IPS-20b (cell line): ENCODE measurements at regions not wholly inside any gene's neighbourhood (a gene's known extent, or its start where the extent isn't known, plus 50 kb on each side); places are given as distances from the start of the nearest gene placed in this dataset.
"Not testable (repeated sequence)": the region's sequence is repeated elsewhere in the genome, so short reads cannot be mapped to it uniquely, and the experiment has no call there.

Experiments used
- H3K27ac ChIP-seq: one replicate; pipeline ENCODE4 v1.5.1; 2013; ENCODE audit warnings: low read length
- H3K27me3 ChIP-seq: 2 replicates; pipeline ENCODE4 v1.6.1; 2013; ENCODE audit warnings: mild to moderate bottlenecking, low read length, inconsistent platforms; ENCODE audit not compliant: insufficient read depth
- H3K36me3 ChIP-seq: 2 replicates; pipeline ENCODE4 v1.6.1; 2013; ENCODE audit warnings: low read depth, mild to moderate bottlenecking, inconsistent platforms, low read length, moderate library complexity; ENCODE audit not compliant: insufficient read depth
- H3K4me1 ChIP-seq: 2 replicates; pipeline ENCODE4 v1.6.1; 2013; ENCODE audit warnings: mild to moderate bottlenecking, control low read depth, inconsistent platforms, low read length, moderate library complexity; ENCODE audit not compliant: insufficient read depth
- H3K4me3 ChIP-seq: 2 replicates; pipeline ENCODE4 v1.5.1; 2013; ENCODE audit warnings: mild to moderate bottlenecking, low read length, inconsistent platforms
- H3K9ac ChIP-seq: 2 replicates; pipeline ENCODE4 v1.6.1; 2013; ENCODE audit warnings: low read depth, mild to moderate bottlenecking, inconsistent platforms, low read length, moderate library complexity
- H3K9me3 ChIP-seq: 2 replicates; pipeline ENCODE4 v1.6.1; 2013; ENCODE audit warnings: mild to moderate bottlenecking, low read depth, low read length, inconsistent platforms; ENCODE audit not compliant: insufficient read depth

DNA sequence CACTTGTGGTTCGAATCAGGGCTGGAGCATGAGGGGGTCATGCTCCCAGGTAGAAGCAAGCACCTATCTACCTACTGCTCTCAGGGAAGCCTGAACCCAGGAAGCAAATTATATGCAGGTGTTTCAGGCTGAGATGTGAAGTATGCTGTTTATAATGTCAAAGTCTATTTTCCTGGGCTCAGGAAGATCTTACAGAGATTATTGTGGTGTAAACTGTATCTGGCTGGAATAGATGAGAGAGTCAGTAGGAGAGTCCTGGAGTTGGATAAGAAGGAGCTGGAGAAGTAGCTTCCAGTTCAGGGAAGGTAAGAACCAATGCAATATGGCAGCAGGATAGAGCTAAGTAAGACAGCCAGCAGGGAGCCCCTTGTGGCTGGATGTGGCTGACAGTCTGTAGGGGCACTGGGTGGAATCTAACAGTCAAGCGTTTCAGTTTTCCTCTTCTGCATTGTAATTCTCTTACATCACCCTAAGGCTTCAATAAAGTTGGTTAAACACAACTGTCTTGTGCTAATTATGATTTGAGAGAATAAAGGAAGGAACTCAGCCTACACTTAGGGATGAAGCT is 105.9 kb upstream of the EEPD1 start:
- Histone ChIP-seq H3K9ac (no peak overlapping the region), H3K27me3 (no peaks in the 10 kb centered on the region), H3K9me3 (no peaks in the 10 kb centered on the region), H3K4me1 (peaks cover 17% of the 10 kb centered on the region), H3K4me3 (no peak overlapping the region), H3K36me3 (no peaks in the 10 kb centered on the region), H3K27ac (no peak overlapping the region)

DNA sequence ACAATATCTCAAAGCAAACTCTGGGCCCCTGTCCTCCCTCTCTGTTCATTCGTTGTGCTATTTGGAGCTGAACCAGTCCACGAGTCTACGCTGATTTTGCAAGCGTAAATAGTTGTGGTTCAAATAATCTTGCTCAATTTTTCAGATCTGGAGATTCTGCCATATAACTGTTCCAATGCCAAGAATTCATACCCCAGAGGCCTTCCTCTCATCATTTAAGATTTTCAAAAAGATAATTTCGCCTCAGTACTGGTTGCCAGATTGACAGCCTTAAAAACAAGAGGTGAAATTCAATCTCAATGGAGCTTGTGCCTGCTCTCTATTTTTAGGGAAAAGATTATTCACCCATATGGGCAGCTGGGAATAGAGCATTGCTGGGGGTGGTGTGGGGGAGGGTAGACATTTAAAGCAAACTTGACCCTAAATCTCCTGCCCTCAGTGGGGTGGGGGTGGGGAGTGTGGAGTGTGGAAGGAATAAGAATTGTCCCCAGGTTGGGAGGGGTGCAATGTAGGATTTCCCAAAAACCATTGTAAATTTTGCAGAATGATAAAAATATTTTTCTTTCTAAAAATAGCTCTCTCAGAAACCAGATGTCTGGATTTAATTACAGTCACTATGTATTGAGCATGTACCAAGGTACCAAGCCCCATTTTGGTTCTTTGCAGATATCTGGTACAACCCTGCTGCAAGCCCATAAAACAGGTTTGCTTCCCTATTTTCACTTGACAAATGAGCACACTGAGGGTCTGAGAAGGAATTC is 104.7 kb upstream of the EEPD1 start:
- H3K9ac ChIP-seq = no peak overlapping the region
- no peaks in the 10 kb centered on the region for H3K36me3 ChIP-seq
- peaks cover 17% of the 10 kb centered on the region for H3K4me1 ChIP-seq
- no peaks in the 10 kb centered on the region for H3K27me3 ChIP-seq
- no peak overlapping the region for H3K4me3 ChIP-seq
- H3K27ac ChIP-seq = no peak overlapping the region
- no peaks in the 10 kb centered on the region for H3K9me3 ChIP-seq

DNA sequence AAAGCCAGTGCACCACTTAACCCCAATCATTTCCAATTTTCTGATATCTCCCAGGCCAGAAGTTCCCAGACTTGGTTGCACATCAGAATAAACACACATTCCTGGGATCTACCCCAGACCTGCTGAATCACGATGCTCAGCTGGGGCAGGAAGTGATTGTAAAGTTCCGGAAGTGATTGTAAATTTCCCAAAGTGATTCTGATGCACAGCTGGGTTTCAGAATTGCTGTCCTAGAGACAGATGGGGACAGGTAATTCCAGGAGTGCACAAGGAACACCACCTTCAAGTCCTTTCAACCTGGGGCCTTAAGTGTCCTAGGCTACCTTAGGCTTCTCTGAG is 104.2 kb upstream of the EEPD1 start:
- Histone ChIP-seq H3K36me3 (no peaks in the 10 kb centered on the region), H3K9ac (no peak overlapping the region), H3K9me3 (no peaks in the 10 kb centered on the region), H3K27me3 (no peaks in the 10 kb centered on the region), H3K4me1 (peaks cover 17% of the 10 kb centered on the region), H3K27ac (no peak overlapping the region), H3K4me3 (no peak overlapping the region)

DNA sequence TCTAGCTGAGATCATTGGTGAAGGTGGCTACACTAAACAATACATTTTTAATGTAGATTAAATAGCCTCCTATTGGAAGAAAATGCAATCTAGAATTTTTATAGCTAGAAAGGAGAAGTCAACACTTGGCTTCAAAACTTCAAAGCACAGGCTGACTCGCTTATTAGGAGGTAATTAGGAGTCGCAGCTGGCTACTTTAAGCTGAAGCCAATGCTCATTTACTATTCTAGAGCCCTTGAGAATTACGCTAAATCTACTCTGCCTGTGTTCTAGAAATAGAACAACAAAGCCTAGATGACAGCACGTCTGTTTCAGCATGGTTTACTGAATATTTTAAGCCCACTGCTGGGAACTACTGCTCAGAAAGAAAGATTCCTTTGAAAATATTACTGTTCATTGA is 101.6 kb upstream of the EEPD1 start:
- Histone ChIP-seq H3K4me1 (peaks cover 17% of the 10 kb centered on the region), H3K9ac (no peak overlapping the region), H3K36me3 (no peaks in the 10 kb centered on the region)

DNA sequence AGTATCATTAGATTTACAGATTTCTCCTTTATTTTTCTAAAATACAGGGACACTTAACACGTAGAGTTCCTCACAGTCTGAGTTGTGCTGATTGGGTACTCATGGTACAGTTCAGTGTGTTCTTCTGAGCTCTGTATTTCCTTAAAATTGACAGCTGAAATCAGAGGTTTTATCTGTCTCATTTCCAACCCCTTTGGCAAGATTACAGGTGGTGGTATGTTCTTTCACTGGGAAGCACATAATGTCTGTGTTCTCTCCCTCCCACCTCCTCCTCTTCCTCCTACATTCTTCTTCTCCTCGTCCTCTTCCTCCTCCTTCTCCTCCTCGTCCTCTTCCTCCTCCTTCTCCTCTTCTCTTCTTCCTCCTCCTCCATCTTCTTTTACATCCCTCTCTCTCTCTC is 99.5 kb upstream of the EEPD1 start:
- H3K4me1 ChIP-seq = peaks cover 12% of the 10 kb centered on the region; the same call in 1 of the 2 replicates
- no peak overlapping the region for H3K9ac ChIP-seq
- H3K4me3 ChIP-seq = no peak overlapping the region
- no peak overlapping the region for H3K27ac ChIP-seq
- H3K36me3 ChIP-seq = no peaks in the 10 kb centered on the region
- H3K27me3 ChIP-seq = no peaks in the 10 kb centered on the region
- no peaks in the 10 kb centered on the region for H3K9me3 ChIP-seq

More for the DNA sequence above, 101.6 kb upstream of the EEPD1 start:
- no peak overlapping the region for H3K4me3 ChIP-seq
- no peak overlapping the region for H3K27ac ChIP-seq
- no peaks in the 10 kb centered on the region for H3K9me3 ChIP-seq
- no peaks in the 10 kb centered on the region for H3K27me3 ChIP-seq

DNA sequence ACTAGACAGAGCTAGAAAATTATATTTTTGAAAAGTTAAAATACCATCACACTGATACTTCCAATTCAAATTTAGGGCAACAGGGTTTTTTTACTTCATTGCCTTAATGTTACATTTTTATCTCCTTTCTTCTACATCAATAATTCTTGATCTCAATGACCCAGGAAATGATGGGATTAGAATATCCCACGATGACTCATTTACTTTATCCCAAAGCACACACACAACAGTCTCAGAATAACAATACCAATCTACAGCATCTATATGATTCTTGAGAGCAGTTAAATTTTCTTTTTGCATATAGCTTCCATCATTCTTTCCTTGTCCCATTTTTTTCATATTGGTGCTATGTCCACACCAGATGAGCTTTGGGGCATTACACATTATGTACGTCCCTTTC is 98.4 kb upstream of the EEPD1 start:
- Histone ChIP-seq H3K9me3 (no peaks in the 10 kb centered on the region), H3K4me3 (no peak overlapping the region), H3K9ac (no peak overlapping the region), H3K36me3 (no peaks in the 10 kb centered on the region), H3K27ac (no peak overlapping the region), H3K27me3 (no peaks in the 10 kb centered on the region), H3K4me1 (peaks cover 4% of the 10 kb centered on the region; the same call in 1 of the 2 replicates)

DNA sequence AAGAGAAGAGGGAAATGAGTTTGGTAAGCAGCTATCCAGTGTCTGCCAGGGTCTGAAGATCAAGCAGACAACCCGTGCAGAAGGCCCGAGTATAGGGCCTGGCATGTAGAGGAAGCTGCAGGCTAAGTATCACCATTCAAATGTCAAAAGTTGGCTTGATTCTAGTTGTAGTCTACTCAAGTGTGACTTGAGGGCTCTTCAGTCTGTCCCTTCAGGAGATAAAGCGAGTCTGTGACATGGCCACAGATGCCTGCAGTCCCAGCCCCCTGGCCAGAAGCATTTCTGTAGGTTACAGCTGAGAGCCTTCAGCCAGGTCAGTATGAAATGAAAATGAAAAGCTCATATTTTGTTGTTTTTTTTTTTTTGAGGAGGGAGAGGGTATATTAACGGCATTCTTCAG is 97.8 kb upstream of the EEPD1 start:
- Histone ChIP-seq H3K4me3 (no peak overlapping the region), H3K4me1 (0 out of 2 replicates have a peak, but pooled peaks cover 2% of the 10 kb centered on the region), H3K27ac (no peak overlapping the region), H3K9ac (no peak overlapping the region), H3K36me3 (no peaks in the 10 kb centered on the region), H3K9me3 (no peaks in the 10 kb centered on the region), H3K27me3 (no peaks in the 10 kb centered on the region)

DNA sequence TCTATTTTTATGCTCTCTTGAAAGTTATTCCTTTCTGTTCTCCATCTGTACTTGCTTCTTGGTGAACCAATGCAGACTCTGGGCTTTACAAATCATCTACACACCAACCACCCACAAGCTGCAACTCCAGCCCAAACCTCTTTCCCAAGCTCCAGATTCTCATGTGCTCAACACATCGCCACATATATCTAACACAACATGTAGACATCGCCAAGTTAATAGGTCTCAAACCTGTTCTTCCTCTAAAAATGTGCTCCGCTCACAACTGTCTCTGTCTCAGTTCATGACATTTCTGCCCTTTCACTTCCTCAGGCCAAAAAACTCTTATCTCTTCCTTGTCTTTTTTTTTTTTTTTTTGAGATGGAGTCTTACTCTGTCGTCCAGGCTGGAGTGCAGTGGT is 95.7 kb upstream of the EEPD1 start:
- no peak overlapping the region for H3K27ac ChIP-seq
- H3K36me3 ChIP-seq = no peaks in the 10 kb centered on the region
- 0 out of 2 replicates have a peak, but pooled peaks cover 2% of the 10 kb centered on the region for H3K4me1 ChIP-seq
- no peaks in the 10 kb centered on the region for H3K9me3 ChIP-seq
- no peaks in the 10 kb centered on the region for H3K27me3 ChIP-seq
- no peak overlapping the region for H3K9ac ChIP-seq
- H3K4me3 ChIP-seq = no peak overlapping the region

DNA sequence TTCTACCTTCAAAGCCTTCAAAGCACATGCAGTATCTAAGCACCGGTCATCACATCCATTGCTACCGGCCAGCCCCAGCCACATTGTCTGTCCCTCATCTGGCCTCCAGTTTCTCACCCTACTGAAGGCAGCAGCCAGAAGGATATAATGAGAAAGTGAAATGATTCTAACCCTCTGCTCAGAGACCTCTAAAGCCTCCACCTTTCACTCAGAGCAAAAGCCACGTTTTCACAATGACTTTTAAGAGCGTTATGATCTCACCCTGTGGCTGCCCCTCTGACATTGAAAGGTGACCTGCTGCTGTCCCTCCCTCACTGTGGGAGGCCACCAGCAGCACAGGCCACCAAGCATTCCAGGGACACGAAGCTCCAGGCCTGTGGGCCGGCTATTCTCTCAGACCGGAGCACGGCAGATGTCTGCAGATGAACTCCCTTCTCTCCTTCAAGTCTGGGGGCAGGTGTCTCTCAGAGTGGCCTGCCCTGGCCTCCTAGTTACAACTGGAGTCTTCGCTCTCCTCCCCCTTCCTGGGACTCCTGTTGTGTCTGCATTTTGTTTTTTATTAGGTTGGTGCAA is 94.9 kb upstream of the EEPD1 start:
- H3K4me3 ChIP-seq = no peak overlapping the region
- no peaks in the 10 kb centered on the region for H3K36me3 ChIP-seq
- H3K27me3 ChIP-seq = no peaks in the 10 kb centered on the region
- no peaks in the 10 kb centered on the region for H3K9me3 ChIP-seq
- peaks cover 7% of the 10 kb centered on the region for H3K4me1 ChIP-seq
- H3K9ac ChIP-seq = no peak overlapping the region
- no peak overlapping the region for H3K27ac ChIP-seq

DNA sequence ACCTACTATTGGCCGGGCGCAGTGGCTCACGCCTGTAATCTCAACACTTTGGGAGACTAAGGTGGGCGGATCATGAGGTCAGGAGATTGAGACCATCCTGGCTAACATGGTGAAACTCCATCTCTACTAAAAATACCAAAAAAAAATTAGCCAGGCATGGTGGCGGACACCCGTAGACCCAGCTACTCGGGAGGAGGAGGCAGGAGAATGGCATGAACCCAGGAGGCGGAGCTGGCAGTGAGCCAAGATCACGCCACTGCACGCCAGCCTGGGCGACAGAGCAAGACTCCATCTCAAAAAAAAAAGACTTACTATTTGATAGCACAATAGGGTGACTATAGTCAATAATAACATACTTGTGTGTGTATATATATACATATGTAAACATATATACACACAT is 92.7 kb upstream of the EEPD1 start:
- not testable (repeated sequence) for H3K27me3 ChIP-seq, H3K4me3 ChIP-seq, H3K27ac ChIP-seq, H3K9me3 ChIP-seq, H3K36me3 ChIP-seq, H3K9ac ChIP-seq
- H3K4me1 ChIP-seq = peaks cover 22% of the 10 kb centered on the region

DNA sequence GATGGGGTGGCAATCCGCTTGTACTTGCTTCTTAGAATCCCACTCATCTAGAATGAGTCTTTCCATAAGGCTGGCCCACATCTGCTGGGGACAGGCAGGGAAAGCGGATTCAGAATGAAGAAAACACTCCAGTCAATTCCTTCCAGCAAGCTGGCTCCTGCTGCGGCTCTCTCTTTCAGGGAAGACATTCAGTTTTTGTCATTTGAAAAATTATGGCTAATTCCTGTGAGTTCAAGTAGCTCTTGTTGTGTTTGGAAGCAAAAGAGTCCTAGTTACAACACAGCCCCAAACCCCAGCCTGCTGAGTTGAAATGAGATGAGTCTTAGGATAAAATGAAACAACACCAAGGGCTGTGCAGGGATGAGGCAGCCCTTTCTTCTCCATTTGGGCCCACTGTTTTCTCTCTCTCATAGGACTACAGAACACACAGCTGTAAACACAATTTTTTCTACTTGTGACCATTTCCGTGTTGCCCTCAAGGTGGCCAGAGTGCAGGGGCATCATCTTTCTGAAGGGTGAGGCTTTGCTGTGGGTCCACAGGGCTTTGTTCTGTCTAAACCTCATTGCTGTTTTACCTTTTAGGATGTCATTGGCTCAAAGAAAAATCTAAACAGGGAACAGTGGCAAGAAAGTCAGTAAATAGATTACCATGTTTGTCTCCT is 90.8 kb upstream of the EEPD1 start:
- Histone ChIP-seq H3K9me3 (no peaks in the 10 kb centered on the region), H3K27me3 (no peaks in the 10 kb centered on the region), H3K27ac (no peak overlapping the region), H3K4me3 (no peak overlapping the region), H3K9ac (no peak overlapping the region), H3K4me1 (peaks cover 22% of the 10 kb centered on the region), H3K36me3 (no peaks in the 10 kb centered on the region)

DNA sequence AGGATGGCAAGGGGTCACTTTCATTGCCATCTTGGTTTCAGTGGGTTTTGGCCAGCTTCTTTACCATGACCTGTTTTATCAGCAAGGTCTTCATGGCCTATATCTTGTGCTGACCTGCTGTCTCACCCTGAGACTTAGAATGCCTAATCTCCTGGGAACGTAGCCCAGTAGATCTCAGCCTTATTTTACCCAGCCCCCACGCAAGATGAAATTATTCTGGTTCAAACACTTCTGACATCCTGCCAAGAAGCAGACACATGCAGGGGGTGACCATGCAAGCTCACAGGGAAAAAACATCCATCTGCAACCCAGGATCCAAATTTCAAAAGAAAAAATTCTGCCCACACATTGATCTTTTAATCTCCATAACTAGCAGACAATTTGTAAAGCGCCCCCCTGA is 88.4 kb upstream of the EEPD1 start:
- no peaks in the 10 kb centered on the region for H3K27me3 ChIP-seq
- no peaks in the 10 kb centered on the region for H3K9me3 ChIP-seq
- H3K4me3 ChIP-seq = no peak overlapping the region
- H3K4me1 ChIP-seq = peaks cover 19% of the 10 kb centered on the region
- no peak overlapping the region for H3K9ac ChIP-seq
- no peak overlapping the region for H3K27ac ChIP-seq
- no peaks in the 10 kb centered on the region for H3K36me3 ChIP-seq
